Inflammatory macrophage (primary cell): ENCODE measurements at regions not wholly inside any gene's neighbourhood (a gene's known extent, or its start where the extent isn't known, plus 50 kb on each side); places are given as distances from the start of the nearest gene placed in this dataset.
"Not testable (repeated sequence)": the region's sequence is repeated elsewhere in the genome, so short reads cannot be mapped to it uniquely, and the experiment has no call there.

Experiments used
- DNase-seq, 2 donors: peaks; one replicate each; pipeline ENCODE4 v3.0.0-alpha.2; 2020 to 2022

DNA sequence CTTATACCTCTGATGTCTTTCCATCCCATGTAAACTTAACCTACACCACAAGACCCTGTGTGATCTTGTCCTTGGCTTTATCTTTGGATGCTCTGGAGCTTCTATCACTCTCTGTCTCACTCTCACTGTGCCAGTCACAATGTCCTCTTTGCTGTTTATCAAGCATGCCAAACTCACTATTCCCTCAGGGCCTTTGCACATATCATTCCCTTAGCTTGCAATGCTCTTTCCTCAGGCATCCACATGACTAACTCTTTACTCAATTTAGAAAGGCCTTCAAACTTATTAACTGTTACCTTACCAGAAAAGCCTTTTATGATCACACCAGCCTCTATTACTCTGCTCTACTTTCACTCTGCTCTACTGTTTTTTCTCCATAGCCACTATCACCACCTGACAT is 354.1 kb downstream of the RFC3 start:
- DNase-seq, result no peak

DNA sequence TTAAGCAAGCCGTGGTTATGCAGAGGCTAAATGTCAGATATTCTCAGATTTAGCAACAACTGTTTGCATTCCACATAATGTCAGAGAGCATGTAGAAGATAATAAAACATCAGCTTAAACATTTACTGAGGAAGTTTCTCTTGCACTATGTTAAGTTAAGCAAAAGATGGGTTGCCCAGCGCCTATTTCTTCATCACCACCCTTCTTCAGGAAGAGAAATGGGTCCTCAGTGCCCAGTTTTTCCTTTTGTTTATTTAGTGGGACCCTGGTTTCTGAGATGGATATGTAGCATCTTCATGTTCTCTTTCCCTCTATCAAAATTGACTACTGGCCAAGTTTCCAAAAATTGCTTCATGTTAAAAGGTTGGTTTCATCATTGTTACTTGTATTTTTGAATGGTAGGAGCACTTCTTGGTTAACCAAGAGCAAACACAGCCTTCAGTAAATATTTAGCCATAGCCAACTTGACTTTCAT is 356.8 kb downstream of the RFC3 start:
- no peak for DNase-seq

DNA sequence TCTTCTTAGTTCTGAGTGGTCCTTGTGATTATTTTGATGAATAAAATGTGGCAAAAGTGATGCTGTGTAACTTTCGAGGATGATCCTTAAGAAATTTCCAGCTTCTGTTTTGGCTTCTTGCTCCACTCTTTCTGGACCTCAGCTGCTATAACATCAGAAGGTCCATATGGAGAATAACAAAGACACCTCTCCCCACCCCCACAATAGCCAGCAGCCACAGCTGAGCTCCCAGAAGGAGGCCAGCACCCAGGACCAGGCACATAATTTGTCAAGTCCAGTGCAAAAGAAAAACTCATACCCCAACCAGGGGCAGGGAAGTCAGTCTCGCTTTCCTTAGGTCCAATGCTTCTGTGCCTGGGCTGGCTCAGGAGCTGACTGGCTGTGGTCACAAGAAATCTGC is 357.6 kb downstream of the RFC3 start:
- no peak for DNase-seq

DNA sequence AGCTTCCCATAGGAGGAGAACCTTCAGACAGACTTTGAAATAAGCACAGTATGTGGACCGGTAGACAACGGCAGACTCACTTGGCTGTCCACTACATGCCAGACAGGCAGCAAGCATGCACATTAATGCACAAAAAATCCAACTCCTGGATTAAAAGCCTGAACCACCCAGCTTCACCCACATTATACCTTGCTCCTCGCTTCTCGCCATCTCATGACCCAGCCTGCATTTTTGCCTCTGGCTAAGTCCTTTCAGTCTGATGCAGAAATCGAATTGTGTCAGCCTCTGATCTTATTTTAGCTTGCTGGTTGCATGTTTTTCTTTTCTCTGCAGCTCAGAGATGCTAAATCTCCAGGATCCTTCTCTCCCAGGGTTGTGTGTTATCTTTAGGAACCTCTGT is 358.7 kb downstream of the RFC3 start:
- no peak for DNase-seq

DNA sequence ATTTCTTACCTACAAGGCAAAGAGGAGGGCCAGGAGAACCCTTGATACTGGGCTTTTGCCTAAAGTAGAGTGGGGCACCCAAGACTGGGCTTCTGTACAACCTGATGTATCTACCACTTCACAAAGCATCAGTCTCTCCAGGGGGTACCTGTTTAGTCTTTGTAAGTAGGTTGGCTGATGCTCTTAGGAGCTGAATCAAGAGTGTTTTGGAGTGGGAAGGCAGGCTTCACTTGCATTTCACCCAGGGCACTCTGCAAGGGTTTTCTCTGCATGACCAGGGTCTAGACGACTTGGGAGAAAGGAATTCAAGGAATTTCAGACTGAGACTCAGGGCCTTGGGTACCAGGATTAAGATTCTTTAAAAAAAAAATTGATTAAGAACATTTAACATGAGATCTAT is 361.5 kb downstream of the RFC3 start:
- no peak for DNase-seq

DNA sequence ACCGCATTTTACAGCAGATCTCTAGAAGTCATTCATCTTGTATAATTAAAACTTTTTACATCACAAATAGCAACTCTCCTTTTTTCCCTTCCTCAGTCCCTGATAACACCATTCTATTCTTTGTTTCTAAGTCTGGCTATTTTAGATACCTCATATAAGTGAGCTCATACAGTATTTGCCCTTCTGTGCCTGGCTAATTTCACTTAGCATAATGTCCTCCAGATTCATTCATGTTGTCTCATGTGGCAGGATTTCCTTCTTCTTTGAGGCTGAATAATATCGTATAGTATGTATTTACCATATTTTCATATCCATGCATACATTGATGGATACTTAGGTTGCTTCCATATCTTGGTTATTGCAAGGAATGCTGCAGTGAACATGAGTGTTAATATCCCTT is 362.0 kb downstream of the RFC3 start:
- DNase-seq, result no peak

DNA sequence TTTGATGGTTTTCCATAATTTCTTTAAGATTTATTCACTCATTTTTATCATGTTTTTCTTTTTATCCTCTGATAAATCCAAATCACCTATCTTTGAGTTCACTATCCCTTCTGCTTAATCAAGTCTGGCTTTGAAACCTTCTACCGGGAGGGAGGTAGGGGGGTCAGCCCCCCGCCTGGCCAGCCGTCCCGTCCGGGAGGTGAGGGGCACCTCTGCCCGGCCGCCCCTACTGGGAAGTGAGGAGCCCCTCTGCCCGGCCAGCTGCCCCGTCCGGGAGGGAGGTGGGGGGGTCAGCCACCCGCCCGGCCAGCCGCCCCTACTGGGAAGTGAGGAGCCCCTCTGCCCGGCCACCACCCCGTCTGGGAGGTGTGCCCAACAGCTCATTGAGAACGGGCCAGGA is 363.3 kb downstream of the RFC3 start:
- not testable (repeated sequence) for DNase-seq

DNA sequence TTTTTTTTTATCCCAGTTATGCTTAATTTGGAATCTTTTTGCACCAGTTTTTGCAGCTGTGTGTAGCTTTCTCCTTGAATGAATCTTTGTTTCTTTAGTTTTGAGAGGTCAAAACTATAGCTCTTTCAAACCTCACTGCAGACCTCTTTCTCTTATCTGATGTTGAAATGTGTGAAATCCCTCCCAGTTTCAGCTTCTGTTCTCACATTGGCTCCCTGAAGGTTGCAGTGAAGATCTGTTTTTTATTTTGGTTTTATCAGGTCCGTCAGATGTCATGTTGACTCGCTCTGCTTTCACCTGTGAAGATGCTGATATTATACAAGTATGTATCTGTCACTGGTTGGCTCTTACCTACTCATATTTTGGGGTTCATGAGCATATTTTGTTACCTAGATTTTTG is 372.0 kb downstream of the RFC3 start:
- DNase-seq, result no peak

DNA sequence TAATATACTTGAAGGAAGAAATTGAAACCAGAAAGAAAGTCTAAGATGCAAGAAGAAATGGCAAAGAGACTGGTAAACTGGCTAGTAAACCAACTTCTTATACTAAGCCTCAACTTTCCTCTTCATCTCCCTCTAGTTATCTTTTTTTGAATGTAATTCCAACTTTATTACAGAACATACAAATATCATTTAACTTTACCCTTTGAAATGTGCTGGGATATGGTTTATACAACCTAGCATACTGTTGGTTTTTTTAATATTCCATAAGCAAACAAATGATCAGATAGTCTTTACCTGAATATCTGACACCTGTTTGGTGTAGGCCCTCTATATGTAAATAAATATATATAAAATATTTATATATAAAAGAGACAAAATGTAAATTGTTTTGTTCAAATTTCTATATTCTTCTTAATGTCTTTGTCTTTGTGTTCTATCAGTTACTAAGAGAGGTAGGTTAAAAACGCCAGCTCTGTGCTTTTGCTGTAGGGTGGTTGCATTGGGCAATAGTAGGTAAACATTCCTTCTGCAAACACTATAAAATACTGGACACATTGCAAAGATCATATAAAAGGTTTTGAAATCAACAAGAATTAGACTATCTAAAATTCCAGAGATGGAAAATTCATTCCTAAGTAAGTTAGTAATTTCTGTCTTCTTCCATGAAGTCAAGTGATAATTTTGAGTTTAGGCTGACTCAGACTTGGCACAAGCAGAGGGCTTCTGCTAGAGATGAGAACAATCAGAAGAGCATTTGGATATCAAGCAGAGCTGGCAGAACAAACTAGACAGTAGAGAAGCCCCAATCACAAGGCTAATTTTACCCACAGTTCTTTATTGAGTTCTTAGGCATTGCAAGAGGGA is 383.3 kb downstream of the RFC3 start:
- DNase-seq, result no peak

DNA sequence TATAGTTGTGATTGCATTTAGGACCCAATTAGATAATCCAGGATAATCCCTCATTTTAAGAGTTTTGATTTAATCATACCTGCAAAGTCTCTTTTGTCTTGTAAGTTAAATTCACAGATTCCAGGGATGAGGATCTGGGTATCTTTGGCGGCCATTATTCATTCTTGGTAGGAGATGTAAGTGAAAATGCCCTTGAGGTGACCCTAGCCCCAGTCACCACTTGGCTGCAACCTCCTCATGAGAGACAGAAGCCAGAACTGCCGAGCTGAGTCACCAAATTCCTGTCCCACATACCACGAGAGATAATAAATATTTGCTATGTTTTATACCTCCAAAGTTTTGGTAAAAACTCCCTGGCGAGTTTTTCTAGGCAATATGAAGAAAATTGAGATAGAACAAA is 389.4 kb downstream of the RFC3 start:
- no peak for DNase-seq

DNA sequence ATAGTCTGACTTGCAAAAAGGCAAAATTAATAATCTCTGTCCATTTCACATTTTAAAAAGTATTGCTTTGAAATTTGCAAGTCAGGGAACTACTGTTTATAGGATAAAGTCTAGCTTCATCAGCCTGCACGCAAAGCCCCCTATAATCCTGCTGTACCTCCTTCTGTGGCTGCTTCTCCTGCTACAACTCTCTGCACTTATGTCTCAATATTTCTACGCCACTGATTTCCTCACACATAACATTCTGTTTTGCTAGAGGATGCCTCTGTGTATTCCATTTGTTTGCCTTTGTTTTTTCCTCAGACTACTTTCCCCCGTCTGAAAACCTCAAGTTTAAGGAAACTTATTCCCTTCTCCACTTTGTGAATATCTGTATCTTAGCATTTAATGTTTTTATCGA is 389.9 kb downstream of the RFC3 start:
- no peak for DNase-seq

DNA sequence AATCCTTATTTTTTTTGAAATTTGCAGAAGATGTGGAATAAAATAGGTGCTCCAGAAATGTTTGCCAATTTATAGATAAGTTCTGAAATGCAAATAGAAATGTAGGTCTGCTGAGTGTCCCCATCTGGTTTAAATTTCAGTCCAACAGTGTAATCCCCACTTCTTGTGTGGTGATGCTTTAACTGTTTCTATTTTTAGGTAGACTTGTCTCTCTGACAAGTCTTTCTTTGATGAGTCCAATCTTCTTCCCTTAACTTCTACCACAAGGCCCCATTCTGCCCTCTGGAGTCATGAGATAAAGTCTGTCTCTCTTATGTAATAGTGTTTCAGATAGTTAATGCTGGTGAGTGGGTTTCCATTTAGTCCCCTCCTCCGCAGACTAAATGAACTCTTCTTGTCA is 390.4 kb downstream of the RFC3 start:
- DNase-seq, result no peak

DNA sequence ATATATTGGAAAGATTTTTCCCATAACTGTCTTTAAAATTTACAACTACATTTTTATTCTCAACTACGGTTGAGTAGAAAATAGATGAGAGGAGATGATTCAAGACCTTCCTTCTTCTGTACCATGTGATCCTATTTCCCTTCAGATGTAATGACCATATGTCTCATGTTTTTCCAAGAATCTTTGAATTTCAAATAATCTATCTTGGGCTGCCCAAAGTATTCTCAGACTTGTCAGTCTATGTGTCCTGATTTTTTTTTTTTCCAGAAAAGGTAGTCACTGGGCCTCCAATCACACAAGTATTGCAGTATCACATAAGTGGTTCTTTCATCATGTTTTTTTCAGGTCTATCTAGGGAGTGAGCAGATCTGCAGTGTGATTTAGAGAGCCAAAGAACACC is 392.4 kb downstream of the RFC3 start:
- no peak for DNase-seq

DNA sequence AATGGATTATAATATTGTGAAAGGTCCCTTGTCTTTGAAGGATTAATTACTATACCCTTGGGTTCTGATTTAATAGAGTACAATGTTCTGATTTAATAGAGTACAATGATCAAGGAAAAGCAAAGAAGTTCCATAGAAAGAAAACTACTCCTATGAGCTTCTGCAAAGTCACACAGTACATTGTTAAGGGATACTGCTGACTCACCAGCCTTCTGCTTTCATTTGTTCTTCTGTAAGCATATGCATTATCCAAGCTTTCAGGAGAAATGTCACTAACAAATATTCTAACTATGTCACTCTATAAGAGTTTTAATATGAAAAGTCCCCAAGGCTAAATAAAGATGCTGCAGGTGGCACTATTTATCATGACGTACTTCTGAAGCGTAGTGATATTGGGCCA is 396.7 kb downstream of the RFC3 start:
- no peak for DNase-seq

DNA sequence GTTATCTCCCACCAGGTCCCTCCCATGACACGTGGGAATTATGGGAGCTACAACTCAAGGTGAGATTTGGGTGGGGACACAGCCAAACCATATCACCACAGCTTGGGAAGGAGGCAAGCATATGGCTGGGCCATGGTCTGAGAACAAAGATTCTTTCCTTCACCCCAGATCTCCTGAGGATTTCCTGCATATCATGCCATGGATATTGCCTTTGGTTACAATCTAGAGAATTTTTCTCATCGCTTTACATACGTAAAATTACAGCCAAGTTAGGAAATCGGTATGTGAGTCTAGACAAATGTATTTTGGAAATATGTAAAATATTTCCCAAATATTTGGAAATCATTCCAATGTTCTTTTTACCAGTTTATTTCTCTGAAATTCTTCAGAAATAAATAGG is 398.3 kb downstream of the RFC3 start:
- DNase-seq, result no peak

DNA sequence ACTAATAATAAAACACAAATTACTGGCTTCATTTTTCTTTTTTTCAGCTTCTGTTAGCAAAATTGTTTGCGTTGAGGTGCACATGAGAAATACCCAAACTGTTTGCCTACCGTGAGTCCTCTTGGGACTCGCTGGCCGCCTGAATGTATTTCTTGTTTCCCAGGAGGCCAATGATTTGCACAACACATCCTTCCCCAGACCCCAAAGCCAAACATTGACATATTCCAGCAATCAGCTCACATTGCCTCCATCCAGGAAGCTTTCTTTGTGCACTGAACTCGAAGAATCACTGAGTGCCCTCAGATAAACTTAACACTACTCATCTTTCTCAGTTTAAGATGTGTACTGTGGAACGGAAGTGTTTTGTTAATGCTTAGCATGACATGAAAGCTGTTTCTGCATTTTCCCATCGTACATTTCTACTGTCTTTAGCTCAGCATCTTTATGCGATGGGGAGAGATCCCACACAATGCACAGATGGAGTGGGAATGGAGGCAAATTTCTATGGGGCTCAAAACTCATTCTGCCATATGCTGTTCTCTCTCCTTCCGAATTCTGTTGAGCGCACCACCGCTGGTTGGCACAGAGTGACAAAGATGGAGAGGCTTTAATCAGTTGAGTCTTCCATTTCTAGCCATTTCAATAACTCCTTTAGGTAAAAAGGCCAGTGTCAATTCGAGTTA is 399.5 kb downstream of the RFC3 start:
- DNase-seq, result no peak

DNA sequence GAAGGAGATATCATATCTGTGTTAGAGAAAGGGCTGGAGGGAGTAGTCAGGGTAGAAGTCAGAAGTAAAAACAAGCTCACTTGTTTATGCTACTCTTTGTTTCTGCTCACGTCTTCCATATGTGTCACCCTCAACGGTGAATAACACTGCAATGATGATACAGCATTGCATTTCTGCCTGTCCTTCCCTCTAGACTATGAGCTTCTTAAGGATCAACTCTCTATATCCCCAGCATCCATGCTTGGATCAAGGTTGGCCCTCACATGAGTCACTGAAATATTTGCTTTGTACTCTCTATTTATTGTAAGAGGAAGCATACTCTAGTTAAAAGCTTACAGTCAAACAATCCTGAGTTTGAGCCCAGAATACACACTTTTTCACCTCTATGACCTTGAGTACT is 406.0 kb downstream of the RFC3 start:
- no peak for DNase-seq

DNA sequence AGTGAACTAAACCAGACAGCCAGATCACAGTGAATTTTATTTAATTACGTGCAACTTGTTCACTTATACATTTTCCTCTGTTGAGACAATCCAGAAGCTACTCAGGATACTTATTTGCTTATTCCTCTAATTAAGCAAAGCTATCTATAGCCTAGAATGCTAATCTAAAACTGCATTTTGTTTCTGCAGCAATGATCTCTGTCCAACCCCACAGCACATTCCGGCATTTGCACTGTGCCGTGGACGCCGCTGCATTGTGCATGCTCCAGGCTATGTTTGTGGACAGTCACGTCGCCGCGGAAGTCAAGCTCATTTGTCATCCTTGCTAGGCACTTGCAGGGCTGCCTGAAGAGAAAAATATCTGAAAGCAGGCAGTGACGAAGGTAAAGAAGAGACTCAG is 406.9 kb downstream of the RFC3 start:
- DNase-seq, result no peak

DNA sequence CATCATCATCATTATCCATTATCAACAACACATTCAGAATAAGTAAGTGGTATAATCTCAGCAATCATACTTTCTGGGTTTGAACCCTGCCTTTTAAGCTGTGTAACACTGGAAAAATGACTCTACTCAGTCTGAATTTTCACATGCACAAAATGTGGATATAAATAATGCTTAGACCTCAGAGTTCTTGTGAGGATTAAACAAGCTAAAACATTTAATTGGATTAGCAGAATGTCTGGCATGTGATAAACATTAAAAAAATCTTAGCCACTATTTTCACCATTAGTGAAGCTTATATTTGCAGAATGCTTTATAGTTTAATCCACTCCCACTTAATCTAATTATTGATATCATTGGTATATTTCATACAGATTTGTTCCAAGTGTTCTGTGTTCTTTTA is 412.3 kb downstream of the RFC3 start:
- no peak for DNase-seq

DNA sequence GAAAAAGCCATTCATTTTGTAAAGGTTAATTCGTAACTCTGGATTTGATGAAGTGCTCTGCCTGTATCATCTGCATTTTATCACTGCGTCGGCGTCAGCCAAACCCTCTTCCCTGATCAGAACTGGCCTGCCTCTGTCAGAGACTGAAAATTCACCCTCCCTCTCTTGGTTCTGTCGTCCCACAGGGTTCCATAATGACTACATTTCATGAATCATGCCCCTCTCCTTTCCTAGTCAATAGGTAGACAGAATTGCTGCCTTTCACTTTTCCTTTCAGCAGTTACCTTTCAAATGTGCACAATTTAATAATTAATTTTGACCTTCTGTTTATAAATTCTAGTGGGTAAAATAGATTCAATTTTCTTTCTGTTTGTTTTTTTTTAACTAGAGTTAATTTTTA is 423.4 kb downstream of the RFC3 start:
- DNase-seq, result no peak

DNA sequence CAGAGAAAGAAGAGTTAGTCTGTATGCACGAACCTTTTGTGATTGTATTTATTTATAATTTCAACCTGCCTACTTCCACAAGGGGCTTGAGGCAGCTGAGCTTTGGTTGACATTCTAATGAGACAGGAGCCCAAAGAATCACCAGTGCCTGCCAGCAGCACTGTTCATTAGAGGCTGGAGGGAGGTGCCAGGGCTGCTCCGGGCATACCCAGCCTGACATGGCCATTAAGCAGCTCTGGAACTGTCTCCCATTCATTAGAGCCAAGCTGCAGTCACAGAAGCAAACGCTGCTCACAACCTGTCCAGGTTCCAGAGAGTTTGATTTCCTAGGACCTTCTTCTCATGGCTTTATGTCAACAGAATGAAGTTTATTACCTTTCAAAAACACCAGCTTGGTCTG is 425.5 kb downstream of the RFC3 start:
- no peak for DNase-seq

DNA sequence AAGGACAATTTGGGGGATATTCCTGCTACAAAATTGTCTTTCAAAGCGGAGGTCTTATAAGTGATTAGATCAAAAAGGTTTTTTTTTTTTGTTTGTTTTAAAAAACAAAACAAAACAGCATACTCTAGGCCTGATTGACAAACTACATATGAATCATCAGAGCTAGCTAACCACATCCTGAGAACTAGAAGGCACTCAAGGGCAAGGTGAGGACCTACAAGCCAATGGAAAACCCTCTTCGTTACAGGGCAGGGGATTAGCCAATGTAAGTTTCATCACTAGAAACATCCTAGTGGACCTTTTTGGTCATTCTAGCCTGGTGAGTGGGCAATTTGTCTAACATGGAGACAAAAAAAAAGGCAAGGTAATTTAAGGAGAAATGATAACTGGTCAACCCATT is 428.6 kb downstream of the RFC3 start:
- no peak for DNase-seq

DNA sequence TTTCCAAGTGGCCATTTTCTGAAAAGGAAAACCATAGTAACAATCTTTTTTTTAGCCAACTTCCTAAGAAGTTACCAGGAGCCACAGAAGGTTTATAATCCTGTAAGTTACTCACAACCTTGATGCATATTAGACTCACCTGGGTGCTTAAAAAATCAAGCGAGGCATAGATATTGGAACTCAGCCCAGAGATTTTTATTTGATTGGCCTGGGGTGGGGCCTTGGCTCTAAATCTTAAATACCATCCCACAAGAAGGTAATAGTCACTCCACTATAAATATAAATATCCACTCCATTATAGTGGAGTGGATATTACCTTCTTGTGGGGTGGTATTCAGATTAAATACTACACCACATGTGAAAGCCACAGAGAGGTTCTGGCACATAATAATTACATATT is 429.6 kb downstream of the RFC3 start:
- DNase-seq, result no peak

DNA sequence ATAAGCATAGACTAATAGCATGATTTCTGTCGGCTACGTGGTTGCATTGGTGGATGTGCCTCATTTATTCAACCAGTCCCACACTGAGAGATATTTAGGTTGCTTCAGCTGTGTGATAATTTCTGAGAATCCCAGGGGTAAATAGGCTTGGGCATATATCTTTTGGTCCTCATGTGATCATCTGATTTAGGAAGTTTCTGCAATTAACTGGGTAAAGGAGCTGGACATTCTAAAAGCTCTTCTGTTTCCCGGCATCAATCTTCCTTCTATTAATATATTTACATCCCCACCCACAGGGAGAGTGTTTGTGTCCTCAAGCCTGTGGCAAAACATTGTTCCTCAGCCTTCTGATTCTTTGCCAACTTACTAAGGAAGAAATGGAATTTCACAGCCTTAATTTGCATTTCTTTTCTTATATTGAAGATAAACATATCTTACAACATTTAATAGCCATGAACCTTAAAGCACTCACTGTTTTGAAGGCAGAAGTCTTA is 431.6 kb downstream of the RFC3 start:
- no peak for DNase-seq
